Cardiac muscle cell (in vitro differentiated cells and primary cell): ENCODE measurements at regions not wholly inside any gene's neighbourhood (a gene's known extent, or its start where the extent isn't known, plus 50 kb on each side); places are given as distances from the start of the nearest gene placed in this dataset.
"Not testable (repeated sequence)": the region's sequence is repeated elsewhere in the genome, so short reads cannot be mapped to it uniquely, and the experiment has no call there.

Experiments
- DNase-seq, 2 donors: peaks; one replicate each; pipeline versions ENCODE4 v3.0.0 to v3.0.0-alpha.2; 2010 to 2017; ENCODE audit warnings: low read depth in 1 of 2, low spot score in 1 of 2
- H3K27ac ChIP-seq: fragments of 200-600 bp; sonication (generic); 2 replicates; pipeline ENCODE4 v1.5.1; 2016
- H3K27me3 ChIP-seq: fragments of 200-600 bp; sonication (generic); 2 replicates; pipeline ENCODE4 v1.6.0; 2016; ENCODE audit warnings: control low read depth
- H3K36me3 ChIP-seq: fragments of 200-600 bp; sonication (generic); 2 replicates; pipeline ENCODE4 v1.5.1; 2016; ENCODE audit warnings: control low read depth
- H3K4me1 ChIP-seq: fragments of 200-600 bp; sonication (generic); 2 replicates; pipeline ENCODE4 v1.8.1; 2017; ENCODE audit warnings: low read depth, mild to moderate bottlenecking, mixed run types
- H3K4me3 ChIP-seq: fragments of 200-600 bp; sonication (generic); 2 replicates; pipeline ENCODE4 v1.5.1; 2016; ENCODE audit warnings: mild to moderate bottlenecking
- H3K9me3 ChIP-seq: fragments of 200-600 bp; sonication (generic); 2 replicates; pipeline ENCODE4 v1.5.1; 2017; ENCODE audit warnings: low read depth, mild to moderate bottlenecking, control low read depth

- H3K9me3 ChIP-seq, DNase-seq, H3K27ac ChIP-seq, H3K4me3 ChIP-seq, H3K36me3 ChIP-seq, H3K4me1 ChIP-seq, H3K27me3 ChIP-seq: not testable (repeated sequence)
These were observed 2808.9 kb downstream of the RPIA start for GRCh38 chr2:91500246-91500977.

- DNase-seq, H3K27ac ChIP-seq, H3K9me3 ChIP-seq: not testable (repeated sequence)
These were observed 2809.5 kb downstream of the RPIA start for GRCh38 chr2:91500978-91501310.

GRCh38 chr2:91501481-91502080 lies 2810.1 kb downstream of the RPIA start:
- H3K4me1 ChIP-seq, DNase-seq, H3K4me3 ChIP-seq, H3K9me3 ChIP-seq, H3K36me3 ChIP-seq, H3K27ac ChIP-seq, H3K27me3 ChIP-seq: not testable (repeated sequence)

More at GRCh38 chr2:91500978-91501310, 2809.5 kb downstream of the RPIA start:
- H3K36me3 ChIP-seq, H3K27me3 ChIP-seq, H3K4me1 ChIP-seq, H3K4me3 ChIP-seq: not testable (repeated sequence)

GRCh38 chr2:91503572-91503958 lies 2812.1 kb downstream of the RPIA start:
- not testable (repeated sequence) for H3K9me3 ChIP-seq, H3K27me3 ChIP-seq, H3K4me1 ChIP-seq, H3K36me3 ChIP-seq, DNase-seq, H3K27ac ChIP-seq, H3K4me3 ChIP-seq

- not testable (repeated sequence) for H3K4me1 ChIP-seq, DNase-seq, H3K27ac ChIP-seq, H3K4me3 ChIP-seq, H3K9me3 ChIP-seq, H3K27me3 ChIP-seq, H3K36me3 ChIP-seq
These were observed 2812.7 kb downstream of the RPIA start for GRCh38 chr2:91503959-91504741.

GRCh38 chr2:91508816-91509215 lies 2817.3 kb downstream of the RPIA start:
- H3K4me3 ChIP-seq, H3K9me3 ChIP-seq, H3K4me1 ChIP-seq, H3K27ac ChIP-seq, DNase-seq, H3K27me3 ChIP-seq, H3K36me3 ChIP-seq: not testable (repeated sequence)

GRCh38 chr2:91509276-91509675 lies 2817.8 kb downstream of the RPIA start:
- not testable (repeated sequence) for H3K4me1 ChIP-seq, H3K36me3 ChIP-seq, H3K4me3 ChIP-seq, H3K9me3 ChIP-seq, H3K27ac ChIP-seq, DNase-seq, H3K27me3 ChIP-seq

- H3K4me3 ChIP-seq, H3K36me3 ChIP-seq, H3K27ac ChIP-seq, H3K27me3 ChIP-seq, H3K4me1 ChIP-seq, H3K9me3 ChIP-seq, DNase-seq: not testable (repeated sequence)
These were observed 2819.7 kb downstream of the RPIA start for GRCh38 chr2:91511166-91511565.

- not testable (repeated sequence) for H3K27me3 ChIP-seq, H3K27ac ChIP-seq, H3K4me3 ChIP-seq, DNase-seq, H3K9me3 ChIP-seq, H3K36me3 ChIP-seq, H3K4me1 ChIP-seq
These were observed 2824.5 kb downstream of the RPIA start for GRCh38 chr2:91515966-91516365.

GRCh38 chr2:91516669-91517068 lies 2825.2 kb downstream of the RPIA start:
- H3K9me3 ChIP-seq, H3K4me3 ChIP-seq, H3K27me3 ChIP-seq, H3K36me3 ChIP-seq, H3K27ac ChIP-seq, H3K4me1 ChIP-seq, DNase-seq: not testable (repeated sequence)

- H3K27me3 ChIP-seq, H3K9me3 ChIP-seq, H3K36me3 ChIP-seq, H3K4me1 ChIP-seq, DNase-seq, H3K4me3 ChIP-seq, H3K27ac ChIP-seq: not testable (repeated sequence)
These were observed 2826.4 kb downstream of the RPIA start for GRCh38 chr2:91517846-91518245.

- not testable (repeated sequence) for DNase-seq, H3K4me3 ChIP-seq, H3K27ac ChIP-seq, H3K4me1 ChIP-seq, H3K9me3 ChIP-seq, H3K27me3 ChIP-seq, H3K36me3 ChIP-seq
These were observed 2827.0 kb downstream of the RPIA start for GRCh38 chr2:91518361-91518981.

GRCh38 chr2:91519359-91519758 lies 2827.9 kb downstream of the RPIA start:
- not testable (repeated sequence) for H3K9me3 ChIP-seq, H3K27ac ChIP-seq, H3K4me3 ChIP-seq, DNase-seq, H3K36me3 ChIP-seq, H3K4me1 ChIP-seq, H3K27me3 ChIP-seq

- not testable (repeated sequence) for H3K4me1 ChIP-seq, H3K36me3 ChIP-seq, H3K4me3 ChIP-seq, H3K27ac ChIP-seq, H3K9me3 ChIP-seq, DNase-seq, H3K27me3 ChIP-seq
These were observed 2828.4 kb downstream of the RPIA start for GRCh38 chr2:91519914-91520313.
